HG03108 (cell line): ENCODE measurements at regions not wholly inside any gene's neighbourhood (a gene's known extent, or its start where the extent isn't known, plus 50 kb on each side); places are given as distances from the start of the nearest gene placed in this dataset.

Experiments
- ATAC-seq: cut with Tn5 transposase; IDR thresholded peaks from one replicate; pipeline ENCODE4 v1.9.1; 2021; ENCODE audit warnings: moderate library complexity; ENCODE audit not compliant: unreplicated experiment

DNA sequence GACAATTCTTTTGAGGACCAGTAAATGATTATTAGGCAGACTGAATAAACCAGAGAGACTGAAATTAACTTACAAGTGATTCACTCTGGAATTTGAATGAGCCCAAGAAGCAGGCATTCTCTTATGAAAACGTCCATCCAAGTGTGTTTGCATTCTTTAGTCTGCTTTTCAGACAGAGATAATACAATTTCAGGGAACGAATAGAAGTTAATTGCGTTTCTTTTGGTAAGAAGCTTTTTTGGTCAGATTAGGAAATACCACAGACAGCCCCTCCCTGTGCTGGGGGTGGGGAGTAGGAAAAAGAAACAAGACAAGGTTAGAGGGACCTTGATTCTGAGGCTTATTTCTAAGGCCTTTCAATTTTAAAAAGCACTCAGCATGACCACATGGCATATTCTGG is 874.4 kb downstream of the SUCLG1 start:
- ATAC-seq, result no peak

GRCh38 chr2:83582589-83582988 is 876.5 kb downstream of the SUCLG1 start:
- ATAC-seq, result no peak

- ATAC-seq, result no peak
These were observed 879.6 kb downstream of the SUCLG1 start for GRCh38 chr2:83579507-83579906.

DNA sequence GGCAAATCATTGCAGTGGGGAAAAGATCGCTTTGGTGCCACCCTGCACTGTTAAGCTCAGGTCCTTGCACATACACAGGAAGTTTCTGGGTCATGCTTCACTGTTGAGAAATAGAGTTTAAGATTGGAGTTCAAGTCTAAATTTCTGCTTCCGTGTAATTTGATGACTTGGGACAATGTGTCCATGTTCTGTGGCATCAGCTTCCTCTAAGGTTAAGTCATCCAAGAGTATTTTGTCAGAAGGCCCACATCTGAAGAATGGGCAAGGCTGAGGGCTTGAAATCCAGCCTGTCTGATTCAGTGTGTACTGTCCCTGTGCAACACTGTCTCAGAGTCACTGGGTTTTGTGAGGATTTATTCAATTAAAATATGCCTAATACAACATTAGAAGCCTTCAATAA is 880.7 kb downstream of the SUCLG1 start:
- no peak for ATAC-seq

- ATAC-seq, result no peak
These were observed 884.5 kb downstream of the SUCLG1 start for GRCh38 chr2:83574614-83575013.

- ATAC-seq, result no peak
These were observed 886.0 kb downstream of the SUCLG1 start for GRCh38 chr2:83573060-83573459.

DNA sequence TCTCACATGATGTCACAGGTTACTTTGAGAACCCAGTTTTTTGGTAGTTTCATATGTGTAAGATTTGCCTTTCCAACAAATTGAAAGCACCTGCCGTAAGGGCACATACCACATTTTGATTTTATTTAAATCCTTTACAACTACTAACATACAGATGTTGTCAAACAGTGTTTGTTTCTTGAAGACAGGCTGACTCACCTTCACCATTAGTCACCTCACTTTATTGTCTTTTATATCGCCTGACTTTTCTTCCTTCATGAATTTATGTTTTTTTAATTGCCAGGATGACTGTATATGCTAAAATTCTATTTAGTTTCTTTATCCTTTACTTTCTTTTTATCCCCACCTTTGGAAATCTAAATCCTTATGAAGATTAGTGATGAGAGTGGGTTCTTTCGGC is 886.7 kb downstream of the SUCLG1 start:
- no peak for ATAC-seq

- no peak for ATAC-seq
These were observed 891.5 kb downstream of the SUCLG1 start for GRCh38 chr2:83567551-83567950.

- ATAC-seq, result no peak
These were observed 893.5 kb downstream of the SUCLG1 start for GRCh38 chr2:83565626-83566025.

GRCh38 chr2:83565181-83565580 is 893.9 kb downstream of the SUCLG1 start:
- no peak for ATAC-seq

DNA sequence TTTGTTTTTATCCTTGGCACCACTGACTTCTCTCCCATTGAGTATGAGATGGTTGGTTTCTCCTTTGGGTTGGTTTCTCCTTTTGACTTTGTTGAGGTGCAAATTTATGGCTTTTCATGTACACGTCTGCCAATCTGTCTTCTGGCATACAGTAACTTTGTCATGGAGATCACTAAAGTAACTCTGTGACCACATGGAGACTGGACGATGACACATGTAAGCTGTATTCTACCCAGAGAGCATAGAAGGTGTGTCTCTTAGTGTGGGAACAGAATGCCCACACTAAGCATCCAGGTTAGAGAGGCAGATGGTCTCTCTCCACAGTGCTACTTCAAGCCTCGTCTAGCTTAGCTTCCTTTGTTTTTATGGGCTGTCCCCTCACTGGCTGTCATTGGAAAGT is 897.5 kb downstream of the SUCLG1 start:
- ATAC-seq, result no peak

DNA sequence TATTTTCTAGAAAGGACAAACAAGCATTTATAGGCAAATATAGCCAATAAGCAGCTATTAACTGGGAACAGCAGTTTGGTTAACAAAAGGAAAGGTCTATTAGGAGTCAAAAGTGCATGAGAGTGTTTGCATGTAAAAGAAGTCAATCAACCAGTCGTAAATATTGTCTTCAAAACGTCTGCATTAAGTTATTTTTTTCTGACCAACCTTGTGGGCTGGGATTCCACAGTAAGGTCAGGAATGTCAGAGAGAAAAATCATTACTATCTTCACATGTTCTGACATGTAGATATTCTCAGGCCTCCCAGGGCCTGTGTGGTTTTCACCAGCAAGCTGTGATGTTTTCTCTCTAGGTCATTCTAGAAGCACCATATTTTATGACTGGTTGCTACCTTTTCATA is 922.5 kb downstream of the SUCLG1 start:
- no peak for ATAC-seq

GRCh38 chr2:83534416-83534815 is 924.7 kb downstream of the SUCLG1 start:
- no peak for ATAC-seq

DNA sequence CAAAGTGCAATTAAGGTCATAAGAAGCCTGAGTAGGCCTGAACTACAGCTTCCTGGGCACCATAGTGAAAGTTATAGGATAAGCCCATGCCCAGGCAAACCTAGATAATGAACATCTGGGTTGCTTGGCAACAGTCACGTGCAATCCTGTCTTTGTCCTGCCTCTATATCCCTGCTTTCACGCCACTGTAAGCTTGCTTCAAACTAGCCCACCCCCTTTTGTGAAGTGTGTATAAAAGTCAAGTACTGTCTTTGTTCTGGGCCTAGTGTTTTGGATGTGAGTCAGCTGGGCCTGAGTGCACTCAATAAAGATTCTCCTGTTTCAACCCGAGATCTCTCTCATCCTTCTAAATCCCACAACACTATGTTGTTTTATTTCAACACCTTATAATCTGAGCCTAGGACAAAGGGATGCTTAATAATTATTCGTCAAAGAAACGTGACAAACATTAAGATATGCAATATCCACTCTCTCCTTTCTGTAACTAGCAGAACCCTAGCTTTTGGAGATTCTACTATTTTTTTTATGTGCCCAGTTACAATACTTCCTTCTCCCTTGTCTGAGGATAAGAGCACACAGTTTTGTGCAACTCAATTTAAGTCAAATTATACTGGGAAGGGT is 927.8 kb downstream of the SUCLG1 start:
- ATAC-seq, result no peak

- no peak for ATAC-seq
These were observed 930.3 kb downstream of the SUCLG1 start for GRCh38 chr2:83528767-83529166.

DNA sequence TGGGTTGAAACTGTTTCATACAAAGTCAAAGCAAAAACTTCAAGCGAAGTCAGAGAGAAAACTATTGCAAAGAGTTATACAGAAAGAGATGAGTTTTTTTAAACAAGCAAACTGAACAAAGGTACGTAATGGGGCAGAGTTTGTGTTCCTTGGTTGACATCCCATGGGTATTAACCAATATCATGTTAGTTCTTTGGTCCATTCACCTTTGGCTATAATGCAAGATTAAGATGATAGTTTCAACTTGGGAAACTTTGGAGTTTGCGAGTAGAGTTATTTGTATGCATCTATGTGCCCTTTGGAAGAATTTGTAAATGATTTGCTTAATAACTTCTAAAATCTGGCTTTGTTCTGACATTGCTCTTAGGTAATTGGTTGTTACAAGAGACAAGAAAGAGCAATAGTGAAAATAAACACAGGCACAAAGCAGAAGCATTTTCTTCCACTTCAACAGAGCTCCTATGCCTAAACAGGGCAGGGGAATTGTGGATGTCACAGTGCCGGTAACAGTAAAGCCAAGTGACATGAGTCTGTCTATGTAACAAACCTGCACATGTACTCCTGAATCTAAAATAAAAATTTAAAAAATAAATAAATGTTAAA is 936.1 kb downstream of the SUCLG1 start:
- ATAC-seq, result no peak

DNA sequence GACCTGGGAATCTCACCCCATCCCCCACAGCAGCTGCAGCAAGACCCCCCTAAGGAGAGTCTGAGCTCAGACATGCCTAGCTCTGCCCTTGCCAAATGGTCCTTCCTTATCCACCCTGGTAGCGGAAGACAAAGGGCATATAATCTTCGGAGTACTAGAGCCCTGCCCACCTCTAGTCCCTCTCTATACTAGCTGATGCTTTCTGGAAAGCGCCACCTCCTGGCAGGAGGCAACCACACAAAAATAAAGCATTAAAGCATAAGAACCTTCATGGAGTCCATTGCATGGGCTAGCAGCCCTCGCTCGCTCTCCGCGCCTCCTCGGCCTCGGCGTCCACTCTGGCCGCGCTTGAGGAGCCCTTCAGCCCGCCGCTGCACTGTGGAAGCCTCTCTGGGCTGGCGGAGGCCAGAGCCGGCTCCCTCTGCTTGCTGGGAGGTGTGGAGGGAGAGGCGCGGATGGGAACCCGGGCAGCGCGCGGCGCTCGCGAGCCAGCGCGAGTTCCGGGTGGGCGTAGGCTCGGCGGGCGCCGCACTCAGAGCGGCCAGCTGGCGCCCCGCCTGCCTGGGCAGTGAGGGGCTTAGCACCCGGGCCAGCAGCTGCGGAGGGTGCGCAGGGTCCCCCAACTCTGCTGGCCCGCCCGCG is 941.2 kb downstream of the SUCLG1 start:
- no peak for ATAC-seq

- no peak for ATAC-seq
These were observed 942.6 kb downstream of the SUCLG1 start for GRCh38 chr2:83516503-83516902.

- no peak for ATAC-seq
These were observed 971.6 kb downstream of the SUCLG1 start for GRCh38 chr2:83487451-83487850.

DNA sequence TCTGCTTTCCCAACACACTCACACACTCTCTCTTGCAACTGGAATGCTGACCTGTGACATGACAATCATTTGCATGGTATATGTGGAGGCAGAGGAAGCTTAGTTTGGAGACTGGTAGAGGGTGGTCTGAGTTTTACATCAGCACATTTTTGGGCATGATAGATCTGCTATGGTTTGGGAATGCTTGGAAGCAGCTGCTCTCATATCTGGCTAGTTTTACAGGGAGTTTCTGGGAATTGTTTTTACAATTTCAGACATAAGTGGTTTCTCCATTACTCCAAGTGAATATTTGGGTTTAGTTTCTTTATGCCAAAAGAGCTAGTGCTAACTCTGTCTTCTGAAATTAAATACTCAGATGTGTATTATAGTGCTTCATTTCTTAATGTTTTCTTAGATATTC is 977.6 kb downstream of the SUCLG1 start:
- no peak for ATAC-seq

GRCh38 chr2:83478037-83478436 is 981.0 kb downstream of the SUCLG1 start:
- ATAC-seq, result no peak

GRCh38 chr2:83475371-83475770 is 983.7 kb downstream of the SUCLG1 start:
- no peak for ATAC-seq

DNA sequence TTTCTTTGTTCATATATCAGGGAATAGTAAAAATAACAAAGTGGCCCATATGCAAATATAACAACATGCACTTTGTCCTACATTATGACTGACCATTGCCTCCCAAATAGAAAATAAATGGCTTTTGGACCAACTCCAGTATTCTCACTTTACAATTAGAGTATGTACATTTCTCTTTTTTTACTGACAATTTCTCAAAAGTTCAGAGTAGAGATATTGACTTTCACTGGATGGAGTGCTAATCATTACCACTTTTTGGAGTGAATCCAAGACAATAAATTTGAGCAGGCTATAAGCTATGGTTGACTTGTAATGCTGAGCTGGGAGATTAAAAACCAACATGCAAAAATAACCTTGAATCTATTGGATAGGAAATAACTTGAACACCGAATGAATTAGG is 987.4 kb downstream of the SUCLG1 start:
- ATAC-seq, result no peak
